Esophagus squamous epithelium (tissue), 5 donors: ENCODE measurements at regions not wholly inside any gene's neighbourhood (a gene's known extent, or its start where the extent isn't known, plus 50 kb on each side); places are given as distances from the start of the nearest gene placed in this dataset.
A peak's percentile ranks its signal among the peaks of the same experiment; 100 is the strongest.

Experiments used
- DNase-seq: peaks from one replicate; lab custom pipeline; 2025; lab: John Stamatoyannopoulos, UW
- H3K27ac ChIP-seq, 4 donors: fragments of 200-600 bp; sonication (generic); one replicate each; pipeline ENCODE4 v1.5.1; 2016 to 2019; ENCODE audit warnings: mild to moderate bottlenecking in 1 of 4
- H3K27me3 ChIP-seq, 4 donors: fragments of 200-600 bp; sonication (generic); 1 replicate in 3 of 4; 2 replicates in 1 of 4; pipeline versions ENCODE4 v1.5.1 to v1.6.0; 2017 to 2021; ENCODE audit warnings: antibody characterized with exemption in 1 of 4
- H3K36me3 ChIP-seq, 3 donors: fragments of 200-600 bp; sonication (generic); one replicate each; pipeline ENCODE4 v1.5.1; 2016 to 2019
- H3K4me1 ChIP-seq, 3 donors: fragments of 200-600 bp; sonication (generic); one replicate each; pipeline ENCODE4 v1.5.1; 2017 to 2019
- H3K4me3 ChIP-seq, 4 donors: fragments of 200-600 bp; sonication (generic); 1 replicate in 3 of 4; 2 replicates in 1 of 4; pipeline ENCODE4 v1.5.1; 2016 to 2019; ENCODE audit warnings: mild to moderate bottlenecking in 2 of 4, moderate library complexity in 1 of 4
- H3K9me3 ChIP-seq, 3 donors: fragments of 200-600 bp; sonication (generic); one replicate each; pipeline ENCODE4 v1.5.1; 2016 to 2019
- CTCF ChIP-seq, 6 experiments: fragments of 450-650 bp in 4 of 6; fragments of 200-600 bp in 2 of 6; sonication (generic) in 2 of 6; IDR thresholded peaks; one replicate each; pipeline ENCODE4 v1.5.1; 2016 to 2019; ENCODE audit warnings: antibody characterized with exemption in 6 of 6, mild to moderate bottlenecking in 4 of 6, moderate library complexity in 4 of 6
- POLR2A ChIP-seq, 4 donors: fragments of 450-650 bp; IDR thresholded peaks; one replicate each; pipeline ENCODE4 v1.6.1; 2017; ENCODE audit warnings: antibody characterized with exemption in 4 of 4, mild to moderate bottlenecking in 4 of 4, moderate library complexity in 3 of 4
- WGBS, 2 donors: methylation state at CpG; one replicate each; pipeline ENCODE4 v1.1.5; 2018; 5-methylcytosine and 5-hydroxymethylcytosine counted together
- intact Hi-C: fragments of 100-400 bp; cut with DNase I; formaldehyde crosslinking; loops from one replicate; pipeline ENCODE4 v1.15.0; 2022
- donor health status: DM: yes; HTN: yes; CAD: no.

- 74 to 77% methylated on average over 6 of the region's 6 CpGs for WGBS, 2 donors
- Histone ChIP-seq H3K27ac (peak overlapping the region in 1 of 4 donors; percentile 17), H3K4me3 (no peak overlapping the region), H3K9me3 (no peaks in the 10 kb centered on the region), H3K4me1 (peaks cover 7 to 33% (median 11%) of the 10 kb centered on the region in 3 donors), H3K36me3 (no peaks in the 10 kb centered on the region), H3K27me3 (no peaks in the 10 kb centered on the region)
- intact Hi-C loops = no loop called here
- TF ChIP-seq CTCF (IDR thresholded peaks at IDR 0.05) (no peak), POLR2A (IDR thresholded peaks at IDR 0.05) (no peak)
- DNase-seq = no peak
These were observed 50.9 kb upstream of the ATL2 start for GRCh38 chr2:38427936-38428335.

GRCh38 chr2:38427054-38427453 lies 50.0 kb upstream of the ATL2 start:
- intact Hi-C loops = no loop called here
- TF ChIP-seq POLR2A (IDR thresholded peaks at IDR 0.05) = no peak
- no peak for TF ChIP-seq CTCF (IDR thresholded peaks at IDR 0.05)

More at GRCh38 chr2:38427054-38427453, 50.0 kb upstream of the ATL2 start:
- H3K4me1 ChIP-seq = peaks cover 0 to 24% (median 6%) of the 10 kb centered on the region in 3 donors
- H3K27ac ChIP-seq = no peak overlapping the region
- H3K4me3 ChIP-seq = no peak overlapping the region
- no peaks in the 10 kb centered on the region for H3K27me3 ChIP-seq
- DNase-seq = no peak
- no peaks in the 10 kb centered on the region for H3K9me3 ChIP-seq
- 78 to 93% methylated on average over 5 of the region's 5 CpGs for WGBS, 2 donors
- H3K36me3 ChIP-seq = no peaks in the 10 kb centered on the region
